GM19455 (cell line): ENCODE measurements at regions not wholly inside any gene's neighbourhood (a gene's known extent, or its start where the extent isn't known, plus 50 kb on each side); places are given as distances from the start of the nearest gene placed in this dataset.
"Not testable (repeated sequence)": the region's sequence is repeated elsewhere in the genome, so short reads cannot be mapped to it uniquely, and the experiment has no call there.

Experiments
- ATAC-seq: cut with Tn5 transposase; IDR thresholded peaks from one replicate; pipeline ENCODE4 v1.9.1; 2021; ENCODE audit not compliant: unreplicated experiment

GRCh38 chr6:33896391-33897188, 92.8 kb upstream of the MLN start:
- ATAC-seq: no peak

DNA sequence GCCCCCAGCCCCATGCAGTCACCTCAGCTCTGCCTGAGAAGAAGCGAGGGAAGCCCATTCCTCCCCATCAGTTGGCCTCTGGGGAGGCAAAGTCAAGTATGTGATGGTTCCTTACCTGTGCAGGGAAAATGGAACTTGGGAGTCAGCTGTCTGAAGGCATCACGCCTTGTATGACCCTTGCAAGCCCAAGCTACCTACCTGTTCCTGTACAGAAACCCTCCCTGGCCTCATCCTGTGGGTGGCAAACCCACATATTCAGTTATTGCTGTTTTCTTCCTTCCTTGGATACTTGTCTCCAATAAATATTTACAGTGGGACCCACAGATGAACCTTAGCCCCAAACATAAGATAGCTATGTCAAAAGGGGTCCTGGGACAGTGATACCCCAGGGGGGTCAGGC, 92.2 kb upstream of the MLN start:
- no peak for ATAC-seq

- no peak for ATAC-seq
Observed at GRCh38 chr6:33895296-33895695, 91.5 kb upstream of the MLN start.

- no peak for ATAC-seq
Observed at GRCh38 chr6:33894438-33894837, 90.6 kb upstream of the MLN start.

GRCh38 chr6:33892581-33893346, 89.0 kb upstream of the MLN start:
- no peak for ATAC-seq

DNA sequence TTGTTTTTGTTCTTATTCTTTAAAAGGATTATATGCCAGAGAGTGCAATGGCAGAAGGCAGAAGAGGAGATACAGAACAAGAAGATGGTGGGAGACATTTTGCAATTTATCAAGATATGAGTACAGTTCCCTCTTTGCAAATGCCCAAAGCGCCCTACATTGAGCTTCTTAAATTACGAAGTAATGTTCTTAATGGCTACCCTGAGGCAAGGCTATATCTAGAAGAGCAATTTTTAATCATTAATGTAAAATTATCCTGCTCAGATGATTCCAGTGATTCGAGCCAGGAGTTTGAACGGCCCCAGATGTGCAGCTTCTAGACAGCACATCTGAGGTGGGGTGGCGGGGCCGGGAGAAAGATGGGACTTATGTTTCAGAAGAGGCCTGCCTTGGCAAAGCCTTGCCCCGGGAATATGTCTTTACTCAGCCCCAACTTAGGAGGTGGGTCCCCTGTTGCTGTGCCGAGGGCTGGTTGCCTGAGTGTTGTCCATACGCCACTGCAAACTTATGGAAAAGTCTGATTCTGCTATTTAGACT, 84.9 kb upstream of the MLN start:
- no peak for ATAC-seq

DNA sequence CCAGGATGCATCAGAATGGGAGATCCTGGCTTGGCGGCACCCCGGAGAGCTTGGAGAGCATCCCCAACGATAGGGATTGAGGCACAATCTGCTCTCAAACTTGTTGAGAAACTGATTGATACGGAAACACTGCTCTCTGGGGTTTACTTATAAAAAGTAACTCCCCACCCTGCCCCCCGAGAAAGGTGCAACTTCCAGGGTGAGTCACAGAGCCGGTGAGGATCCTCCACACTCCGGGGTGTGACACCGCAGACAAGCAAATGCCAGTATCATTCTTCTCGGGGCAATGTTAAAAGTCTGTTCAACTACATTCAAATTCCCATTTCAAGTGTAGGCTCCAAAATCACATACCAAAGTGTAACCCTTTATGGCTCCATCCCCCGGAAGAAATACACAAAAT, 84.4 kb upstream of the MLN start:
- ATAC-seq: no peak

GRCh38 chr6:33886673-33887144, 82.9 kb upstream of the MLN start:
- ATAC-seq: no peak

GRCh38 chr6:33885132-33886057, 81.6 kb upstream of the MLN start:
- ATAC-seq: no peak

DNA sequence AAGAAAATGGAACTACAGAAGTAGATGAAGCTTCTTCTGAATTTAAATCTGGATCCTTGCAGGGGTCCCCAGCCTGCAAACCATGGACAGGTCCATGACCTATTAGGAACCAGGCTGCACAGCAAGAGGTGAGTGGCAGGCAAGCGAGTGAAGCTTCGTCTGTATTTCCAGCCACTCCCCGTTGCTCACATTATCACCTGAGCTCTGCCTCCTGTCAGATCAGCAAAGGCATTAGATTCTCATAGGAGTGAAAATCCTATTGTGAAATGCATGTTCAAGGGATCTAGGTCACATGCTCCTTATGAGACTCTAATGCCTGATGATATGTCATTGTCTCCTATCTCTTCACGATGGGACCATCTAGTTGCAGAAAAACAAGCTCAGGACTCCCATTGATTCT, 79.8 kb upstream of the MLN start:
- not testable (repeated sequence) for ATAC-seq

DNA sequence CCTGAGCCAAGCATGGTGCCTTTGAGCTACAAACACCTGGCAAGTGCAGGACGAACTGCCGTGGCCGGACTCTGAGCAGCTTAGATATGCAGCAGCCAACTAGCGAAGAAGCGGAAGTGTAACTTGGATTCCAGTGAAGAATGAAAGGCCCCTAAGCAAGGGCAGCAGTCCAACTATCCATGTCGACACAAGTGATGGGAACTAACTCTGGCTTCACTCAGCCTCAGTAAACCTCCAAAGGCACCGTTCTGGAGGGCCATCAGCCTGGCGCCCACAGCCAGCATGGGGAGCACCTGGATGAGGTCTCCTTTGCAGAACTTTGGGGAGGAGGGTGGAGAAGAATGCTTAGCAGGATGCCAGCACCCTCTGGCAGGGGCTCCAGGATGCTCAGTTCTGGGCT, 78.4 kb upstream of the MLN start:
- ATAC-seq: no peak

- no peak for ATAC-seq
Observed at GRCh38 chr6:33880766-33881165, 77.0 kb upstream of the MLN start.

DNA sequence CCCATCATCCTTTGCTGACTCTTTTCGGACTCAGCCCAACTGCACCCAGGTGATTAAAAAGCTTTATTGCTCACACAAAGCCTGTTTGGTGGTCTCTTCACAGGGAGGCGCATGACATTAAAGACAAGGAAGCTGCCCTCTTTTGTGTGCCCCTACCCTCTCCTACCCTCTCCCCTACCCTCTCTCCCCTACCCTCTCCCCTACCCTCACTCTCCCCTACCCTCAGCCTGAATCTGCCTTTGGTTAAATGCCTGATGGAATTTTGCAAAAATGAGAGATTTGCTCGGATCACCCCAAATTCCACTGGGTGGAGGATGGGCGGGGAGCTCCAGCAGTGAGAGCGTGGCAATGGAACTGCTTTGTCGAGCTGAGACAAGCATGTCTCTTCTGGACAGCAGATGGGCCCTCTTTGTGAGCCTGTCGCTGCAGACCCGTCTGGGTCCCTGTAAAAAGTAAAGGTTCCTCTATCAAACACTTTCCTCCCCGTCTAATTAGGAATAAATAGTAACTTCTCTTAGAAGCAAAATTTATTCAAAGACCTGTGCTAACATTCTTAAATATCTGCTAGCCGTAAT, 76.4 kb upstream of the MLN start:
- no peak for ATAC-seq

GRCh38 chr6:33878562-33878961, 74.8 kb upstream of the MLN start:
- no peak for ATAC-seq

DNA sequence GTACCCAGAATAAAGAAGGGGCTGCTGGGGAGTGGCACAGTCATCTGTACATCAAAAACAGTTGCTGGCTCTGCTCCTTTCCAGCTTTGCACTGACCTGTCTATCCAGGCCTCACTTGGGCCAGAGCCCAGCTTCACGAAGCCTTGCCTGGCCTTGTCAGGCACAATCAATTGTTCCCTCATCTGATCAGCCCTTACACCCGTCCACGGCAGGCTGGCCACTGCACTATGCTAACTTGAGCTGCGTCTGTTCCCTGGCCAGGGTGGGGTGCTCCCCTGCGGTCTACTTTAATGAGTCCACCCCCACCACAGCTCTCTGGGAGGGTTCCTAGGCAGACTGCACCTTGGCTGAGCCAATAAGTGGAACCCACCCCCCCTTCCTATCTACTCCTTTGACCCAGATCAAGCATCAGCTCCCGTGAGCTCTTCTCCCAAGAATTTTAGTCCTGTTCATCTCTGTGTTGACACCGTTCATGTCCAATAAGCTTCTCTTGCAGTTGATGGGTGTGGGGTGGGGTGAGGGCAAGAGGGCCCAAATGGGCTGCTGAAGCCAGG, 74.3 kb upstream of the MLN start:
- no peak for ATAC-seq

DNA sequence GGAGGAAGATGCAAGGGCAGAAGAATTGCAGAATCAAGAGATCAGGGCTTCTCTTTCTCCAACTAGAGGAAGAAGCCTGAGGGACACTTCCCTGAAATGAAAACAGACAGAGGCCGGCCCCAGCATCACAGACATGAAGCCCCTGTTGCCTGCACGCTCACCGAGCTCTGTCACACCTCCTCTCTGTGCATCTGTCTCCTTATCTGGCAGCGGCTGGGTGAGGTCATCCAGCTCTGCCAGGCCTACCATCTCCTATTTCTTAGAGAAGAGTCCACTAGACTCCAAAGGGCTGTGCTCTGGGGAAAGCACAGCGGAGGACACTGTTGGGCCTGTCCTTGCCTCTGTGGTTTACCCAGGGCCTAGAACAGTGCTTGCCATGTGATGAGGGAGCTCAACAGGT, 71.9 kb upstream of the MLN start:
- ATAC-seq: no peak

DNA sequence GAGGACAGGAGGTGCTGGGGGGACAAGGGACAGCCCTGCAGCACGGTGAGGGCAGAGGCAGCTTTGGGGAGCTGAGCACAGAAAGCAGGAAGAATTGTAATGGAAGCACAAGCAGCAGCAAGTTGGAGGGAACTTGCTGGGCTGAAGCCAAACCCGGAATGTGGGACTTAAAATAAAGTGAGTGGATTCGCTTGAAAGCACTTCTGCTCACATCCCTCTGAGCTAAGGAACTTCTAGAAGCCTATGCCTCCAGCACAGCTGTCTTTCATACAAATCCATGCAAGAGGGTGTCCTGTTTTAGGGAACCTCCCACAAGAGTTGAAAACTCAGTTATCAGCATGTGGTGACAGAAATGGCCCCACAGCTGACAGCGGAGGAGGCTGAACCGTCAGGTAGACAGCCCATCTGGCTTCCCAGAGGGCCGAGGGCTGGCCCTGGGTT, 71.4 kb upstream of the MLN start:
- no peak for ATAC-seq

DNA sequence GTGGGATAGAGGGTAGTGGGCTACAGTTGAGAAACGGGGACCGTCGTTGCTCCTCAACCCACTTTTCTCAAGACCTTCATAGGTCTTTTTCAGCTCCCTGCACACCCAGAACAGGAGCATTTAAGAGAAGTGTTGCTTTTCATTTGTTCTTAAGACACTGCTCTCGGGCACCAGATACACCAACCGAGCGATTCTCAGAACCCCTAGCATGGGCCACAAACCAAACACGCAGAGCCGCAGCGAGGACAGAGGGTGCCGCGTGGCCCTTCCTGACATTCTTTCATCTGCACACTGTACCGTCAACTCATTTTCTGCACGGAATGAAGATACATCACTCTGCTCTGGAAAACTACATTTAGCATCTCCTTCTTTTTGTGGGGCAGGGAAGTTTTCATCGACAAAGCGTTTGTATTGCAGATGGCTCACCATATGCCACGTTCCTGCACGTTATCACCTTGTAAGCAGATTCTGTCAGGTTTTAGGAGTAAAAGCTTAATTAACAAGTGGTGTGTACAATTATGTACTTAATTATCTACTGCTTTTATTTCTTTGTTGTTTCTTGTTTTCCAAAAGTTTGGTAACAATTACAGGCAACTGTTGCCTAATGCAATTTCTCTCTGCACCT, 70.4 kb upstream of the MLN start:
- no peak for ATAC-seq

DNA sequence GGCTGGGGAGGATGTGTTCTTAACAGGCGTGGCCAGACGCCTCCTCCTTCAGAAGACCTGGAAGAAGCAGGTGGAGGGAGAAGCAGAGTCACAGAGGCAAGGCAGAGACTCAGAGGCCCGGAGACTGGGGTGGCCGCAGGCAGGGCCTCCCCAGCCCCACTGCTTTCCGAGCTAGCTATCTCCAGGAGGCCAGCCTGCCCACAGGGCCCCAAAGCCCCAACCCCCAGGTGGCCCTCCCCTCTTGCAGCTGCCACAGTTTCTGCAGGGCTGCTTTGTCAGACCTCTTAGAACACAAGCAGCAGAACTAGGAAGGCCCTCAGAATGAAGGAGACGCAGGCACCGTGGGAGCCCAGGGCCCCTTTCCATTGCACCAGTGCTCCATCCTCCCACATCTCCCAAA, 69.0 kb upstream of the MLN start:
- ATAC-seq: no peak
